Endothelial cell of umbilical vein (primary cell): ENCODE measurements at regions not wholly inside any gene's neighbourhood (a gene's known extent, or its start where the extent isn't known, plus 50 kb on each side); places are given as distances from the start of the nearest gene placed in this dataset.

Source experiments
- BruUV-seq: library from RNA; stranded (reverse); fragments of 400-500 nt; replicated peaks from 2 replicates; lab custom pipeline; 2021; lab: Mats Ljungman, UMichigan
- CTCF ChIA-PET: fragments of 300-600, 350-600 bp; sonication (Branson Sonifier 250); formaldehyde crosslinking; loops from one replicate; lab custom pipeline; 2021; ENCODE audit warnings: antibody characterized with exemption, inconsistent platforms; lab: Charles Lee
- POLR2A ChIA-PET: fragments of 300-600, 350-600 bp; sonication (Branson Sonifier 250); formaldehyde crosslinking; loops from one replicate; lab custom pipeline; 2021; ENCODE audit warnings: antibody characterized with exemption, inconsistent platforms; lab: Charles Lee
- DNase-seq: peaks from one replicate; pipeline ENCODE4 v3.0.0-alpha.2; 2011; ENCODE audit warnings: low read depth, low spot score
- FAIRE-seq: peaks from 2 replicates; lab custom pipeline; 2011; peaks lifted over from hg19 to GRCh38; lab: Jason Lieb, UNC
- H2AFZ ChIP-seq: 2 replicates; pipeline ENCODE4 v1.6.0; 2012; ENCODE audit warnings: low read depth, low read length, control low read depth, inconsistent platforms
- H3K27ac ChIP-seq: 2 replicates; pipeline ENCODE4 v1.5.1; 2011; ENCODE audit warnings: low read depth, mild to moderate bottlenecking, control low read depth, low read length, moderate library complexity; ENCODE audit not compliant: insufficient read depth
- H3K27me3 ChIP-seq, 2 experiments: 2 replicates each; pipeline versions ENCODE4 v1.6.0 to v1.6.1; 2011; ENCODE audit warnings: low read length in 2 of 2, mixed read lengths in 1 of 2; ENCODE audit not compliant: control insufficient read depth in 2 of 2, insufficient read depth in 2 of 2
- H3K36me3 ChIP-seq, 2 experiments: 2 replicates in 1 of 2; 3 replicates in 1 of 2; pipeline ENCODE4 v1.5.1; 2011; ENCODE audit warnings: low read length in 2 of 2, mild to moderate bottlenecking in 1 of 2, moderate library complexity in 1 of 2; ENCODE audit not compliant: control insufficient read depth in 2 of 2, insufficient read depth in 2 of 2; ENCODE audit errors: extremely low read depth in 1 of 2
- H3K4me1 ChIP-seq: 3 replicates; pipeline ENCODE4 v1.5.1; 2011; ENCODE audit warnings: mild to moderate bottlenecking, low read length; ENCODE audit not compliant: control insufficient read depth, insufficient read depth; ENCODE audit errors: extremely low read depth
- H3K4me2 ChIP-seq: 2 replicates; pipeline ENCODE4 v1.6.1; 2011; ENCODE audit warnings: low read length, control low read depth, mixed read lengths; ENCODE audit not compliant: insufficient read depth
- H3K4me3 ChIP-seq, 3 experiments: fragments of 200-600 bp in 1 of 3; sonication (generic), shearing (Covaris generic) in 1 of 3; replicated peaks in 1 of 3; 2 replicates each; pipeline ENCODE4 v1.5.1; 2011 to 2016; ENCODE audit warnings: control low read depth in 3 of 3, low read length in 3 of 3, mild to moderate bottlenecking in 2 of 3, inconsistent platforms in 1 of 3, low read depth in 1 of 3, moderate library complexity in 1 of 3; ENCODE audit not compliant: insufficient read depth in 1 of 3
- H3K79me2 ChIP-seq: 2 replicates; pipeline ENCODE4 v1.6.0; 2012; ENCODE audit warnings: low read length, inconsistent platforms; ENCODE audit not compliant: control insufficient read depth, insufficient read depth
- H3K9ac ChIP-seq: replicated peaks from 2 replicates; pipeline ENCODE3; 2011; ENCODE audit warnings: low read length, control low read depth; ENCODE audit not compliant: insufficient read depth; ENCODE audit errors: extremely low read depth
- H3K9me1 ChIP-seq: replicated peaks from 3 replicates; pipeline ENCODE4 v1.6.0; 2011; ENCODE audit warnings: mild to moderate bottlenecking, low read length; ENCODE audit not compliant: control insufficient read depth, insufficient read depth; ENCODE audit errors: extremely low read depth
- H3K9me3 ChIP-seq: replicated peaks from 2 replicates; pipeline ENCODE4 v1.5.1; 2012; ENCODE audit warnings: low read length, inconsistent platforms; ENCODE audit not compliant: control insufficient read depth, insufficient read depth
- H4K20me1 ChIP-seq: replicated peaks from 2 replicates; pipeline ENCODE3; 2011; ENCODE audit warnings: mild to moderate bottlenecking, low read length; ENCODE audit not compliant: control insufficient read depth, insufficient read depth; ENCODE audit errors: extremely low read depth
- JUN ChIP-seq: IDR thresholded peaks from 2 replicates; pipeline ENCODE4 v1.6.1; 2011; ENCODE audit warnings: borderline replicate concordance, low read depth; ENCODE audit not compliant: insufficient read length, insufficient read depth
- MAX ChIP-seq: IDR thresholded peaks from 2 replicates; pipeline ENCODE4 v1.6.1; 2011; ENCODE audit not compliant: insufficient read depth, insufficient read length
- MYC ChIP-seq: IDR thresholded peaks from one replicate; pipeline ENCODE4 v1.6.1; 2011; ENCODE audit warnings: mild to moderate bottlenecking, low read depth, low read length
- POLR2A ChIP-seq: IDR thresholded peaks from 2 replicates; pipeline ENCODE4 v1.6.1; 2012; ENCODE audit warnings: low read depth, mild to moderate bottlenecking, control low read depth, low read length
- POLR2AphosphoS5 ChIP-seq: IDR thresholded peaks from 2 replicates; pipeline ENCODE4 v1.6.1; 2012; ENCODE audit warnings: low read depth, mild to moderate bottlenecking, control low read depth, low read length, moderate library complexity; ENCODE audit not compliant: insufficient read depth
- dilution Hi-C: fragments of 300-500 bp; cut with MboI; formaldehyde crosslinking; loops from one replicate; pipeline ENCODE4 v1.15.0; 2019; ENCODE audit warnings: low sequenced_read_pairs; ENCODE audit not compliant: extremely low pct_ligation_motif_present
- intact Hi-C: fragments of 100-400 bp; cut with micrococcal nuclease; formaldehyde crosslinking; loops from one replicate; pipeline ENCODE4 v1.10.0; 2022

DNA sequence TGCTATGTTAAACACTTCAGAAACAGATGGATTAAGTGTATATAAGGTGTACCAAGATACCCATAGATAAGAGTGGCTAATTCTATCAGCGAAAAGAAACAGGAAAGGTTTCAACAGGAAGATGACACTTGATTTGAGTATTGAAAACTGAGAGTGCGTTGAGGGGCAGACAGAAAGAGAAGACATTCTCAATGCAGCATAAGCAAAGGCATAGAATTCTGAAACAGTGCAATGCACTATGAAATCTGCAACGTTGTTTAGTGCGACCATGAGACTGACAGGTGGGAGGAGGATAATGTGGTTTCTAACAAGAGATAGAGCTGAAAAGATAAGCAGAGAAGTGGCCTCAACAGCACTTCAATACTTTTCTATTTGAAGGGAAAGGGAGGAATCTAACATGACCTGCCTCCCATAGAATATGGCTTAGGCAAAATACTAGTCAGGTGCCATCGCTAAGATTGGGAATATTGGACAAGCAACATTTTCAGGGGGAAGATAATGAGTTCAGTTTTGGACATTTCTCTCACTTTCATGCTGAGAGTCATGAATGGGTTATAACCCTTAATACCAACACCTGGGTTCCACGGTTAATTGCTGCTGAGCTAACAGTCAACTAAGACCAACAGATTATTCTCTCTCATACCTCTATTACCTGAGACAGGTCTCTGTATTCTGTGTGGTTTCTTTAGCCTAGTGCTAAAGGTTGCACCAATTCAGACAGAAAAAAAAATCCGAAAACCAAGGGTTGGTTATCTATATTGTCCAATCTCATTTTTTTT is 312.9 kb upstream of the ARID1B start:
- Histone ChIP-seq H3K9me1 (no peaks in the 10 kb centered on the region), H3K79me2 (no peaks in the 10 kb centered on the region), H3K9me3 (no peaks in the 10 kb centered on the region), H3K36me3 (no peaks in the 10 kb centered on the region), H3K4me3 (no peak overlapping the region), H3K4me2 (no peak overlapping the region), H3K9ac (no peak overlapping the region), H2AFZ (no peak overlapping the region), H4K20me1 (no peaks in the 10 kb centered on the region), H3K27ac (no peak overlapping the region), H3K27me3 (no peaks in the 10 kb centered on the region), H3K4me1 (no peaks in the 10 kb centered on the region)
- BruUV-seq = no TSS peak
- dilution Hi-C loops (no loop called here), intact Hi-C loops (no loop called here)
- ChIA-PET CTCF (no interaction called here), POLR2A (no interaction called here)
- FAIRE-seq = no peak
- no peak for TF ChIP-seq POLR2AphosphoS5
- no peak for TF ChIP-seq JUN
- no peak for TF ChIP-seq MAX
- TF ChIP-seq POLR2A = no peak
- no peak for TF ChIP-seq MYC
- DNase-seq = no peak

DNA sequence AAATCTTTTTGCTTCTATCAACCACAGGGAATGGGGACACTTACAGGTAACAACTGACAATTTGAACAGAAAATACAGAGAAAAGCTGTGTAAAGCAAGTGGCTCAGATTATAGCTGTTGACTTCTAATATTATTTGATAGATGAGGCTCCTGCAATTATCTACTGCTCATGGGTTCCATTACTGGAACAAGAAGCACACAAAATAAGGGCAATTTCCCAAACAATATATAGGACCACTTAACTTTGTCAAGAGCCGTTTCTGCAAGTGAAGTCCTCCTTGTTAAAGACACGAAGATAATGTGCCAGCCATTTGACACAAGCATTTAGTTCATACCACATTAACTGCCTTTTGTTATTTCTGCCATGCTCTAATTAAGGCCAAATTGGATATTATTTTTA is 315.5 kb upstream of the ARID1B start:
- no peak for FAIRE-seq
- intact Hi-C loops (no loop called here), dilution Hi-C loops (no loop called here)
- H3K9me1 ChIP-seq = no peaks in the 10 kb centered on the region
- H3K9ac ChIP-seq = no peak overlapping the region
- no peak overlapping the region for H3K27ac ChIP-seq
- no peaks in the 10 kb centered on the region for H3K79me2 ChIP-seq
- no peak overlapping the region for H3K4me3 ChIP-seq
- no peaks in the 10 kb centered on the region for H3K9me3 ChIP-seq
- H4K20me1 ChIP-seq = no peaks in the 10 kb centered on the region
- no TSS peak for BruUV-seq
- ChIA-PET CTCF (no interaction called here), POLR2A (no interaction called here)
- H3K4me1 ChIP-seq = no peaks in the 10 kb centered on the region
- no peaks in the 10 kb centered on the region for H3K36me3 ChIP-seq
- DNase-seq = no peak
- no peaks in the 10 kb centered on the region for H3K27me3 ChIP-seq
- no peak overlapping the region for H3K4me2 ChIP-seq
- TF ChIP-seq JUN = no peak
- TF ChIP-seq POLR2A = no peak
- no peak overlapping the region for H2AFZ ChIP-seq
